Gastroesophageal sphincter (tissue), 4 donors: ENCODE measurements at regions not wholly inside any gene's neighbourhood (a gene's known extent, or its start where the extent isn't known, plus 50 kb on each side); places are given as distances from the start of the nearest gene placed in this dataset.
"Not testable (repeated sequence)": the region's sequence is repeated elsewhere in the genome, so short reads cannot be mapped to it uniquely, and the experiment has no call there.

ENCODE experiments used
- ATAC-seq: fragments of 150-250 bp; one replicate; pipeline ENCODE4 v1.9.1; 2016; ENCODE audit warnings: mild to moderate bottlenecking, moderate library complexity
- H3K27ac ChIP-seq, 4 donors: fragments of 200-600 bp; sonication (generic) in 3 of 4; 1 replicate in 3 of 4; 2 replicates in 1 of 4; pipeline ENCODE4 v1.5.1; 2016 to 2019
- H3K27me3 ChIP-seq: fragments of 200-600 bp; sonication (generic); one replicate; pipeline ENCODE4 v1.5.1; 2019
- H3K36me3 ChIP-seq, 2 donors: fragments of 200-600 bp; sonication (generic); one replicate each; pipeline ENCODE4 v1.5.1; 2019; ENCODE audit warnings: control low read depth in 1 of 2
- H3K4me1 ChIP-seq, 3 donors: fragments of 200-600 bp; sonication (generic); 1 replicate in 2 of 3; 2 replicates in 1 of 3; pipeline ENCODE4 v1.5.1; 2016 to 2019; ENCODE audit warnings: control low read depth in 2 of 3
- H3K4me3 ChIP-seq, 2 donors: fragments of 200-600 bp; sonication (generic); one replicate each; pipeline ENCODE4 v1.5.1; 2019; ENCODE audit warnings: mild to moderate bottlenecking in 1 of 2, moderate library complexity in 1 of 2
- H3K9me3 ChIP-seq, 3 donors: fragments of 200-600 bp; sonication (generic); one replicate each; pipeline ENCODE4 v1.5.1; 2017 to 2019; ENCODE audit warnings: control low read depth in 2 of 3
- CTCF ChIP-seq, 4 experiments: fragments of 200-600 bp in 2 of 4; fragments of 450-650 bp in 2 of 4; sonication (generic) in 1 of 4; IDR thresholded peaks; one replicate each; pipeline ENCODE4 v1.5.1; 2017 to 2019; ENCODE audit warnings: antibody characterized with exemption in 4 of 4, mild to moderate bottlenecking in 2 of 4, moderate library complexity in 2 of 4
- EP300 ChIP-seq: sonication (generic); formaldehyde crosslinking; IDR thresholded peaks from one replicate; pipeline ENCODE4 v1.6.1; 2017; ENCODE audit warnings: antibody characterized with exemption, mild to moderate bottlenecking
- POLR2A ChIP-seq, 2 donors: fragments of 450-650 bp; IDR thresholded peaks; one replicate each; pipeline ENCODE4 v1.6.1; 2017; ENCODE audit warnings: antibody characterized with exemption in 2 of 2, mild to moderate bottlenecking in 2 of 2, moderate library complexity in 1 of 2
- POLR2AphosphoS5 ChIP-seq: sonication (generic); formaldehyde crosslinking; IDR thresholded peaks from one replicate; pipeline ENCODE4 v1.6.1; 2017; ENCODE audit warnings: antibody characterized with exemption
- WGBS, 2 donors: methylation state at CpG; one replicate each; pipeline ENCODE4 v1.1.5; 2018; ENCODE audit warnings: low coverage in 1 of 2; 5-methylcytosine and 5-hydroxymethylcytosine counted together

- TF ChIP-seq POLR2AphosphoS5: peak; percentile 19
- no peak for TF ChIP-seq EP300
- Histone ChIP-seq H3K36me3 (no peaks in the 10 kb centered on the region), H3K9me3 (no peaks in the 10 kb centered on the region), H3K4me3 (no peak overlapping the region), H3K27ac (no peak overlapping the region), H3K27me3 (no peaks in the 10 kb centered on the region), H3K4me1 (peaks cover 0 to 6% (median 0%) of the 10 kb centered on the region in 3 donors)
- ATAC-seq: no peak
- 41 to 83% methylated on average over 2 to 3 of the region's 3 CpGs for WGBS, 2 donors
These were observed 251.4 kb upstream of the GAS1 start for GRCh38 chr9:87198716-87199115.

GRCh38 chr9:87199278-87199677 is 252.0 kb upstream of the GAS1 start:
- no peak for ATAC-seq

GRCh38 chr9:87199782-87200181 is 252.5 kb upstream of the GAS1 start:
- WGBS, 2 donors: 84 to 96% methylated on average over 3 to 4 of the region's 4 CpGs
- TF ChIP-seq EP300: no peak
- TF ChIP-seq CTCF (IDR thresholded peaks at IDR 0.05): no peak
- TF ChIP-seq POLR2A (IDR thresholded peaks at IDR 0.05): no peak
- no peak for TF ChIP-seq POLR2AphosphoS5

More at GRCh38 chr9:87199278-87199677, 252.0 kb upstream of the GAS1 start:
- TF ChIP-seq POLR2A (IDR thresholded peaks at IDR 0.05): no peak
- TF ChIP-seq POLR2AphosphoS5: no peak
- TF ChIP-seq CTCF (IDR thresholded peaks at IDR 0.05): no peak
- TF ChIP-seq EP300: no peak
- H3K4me1 ChIP-seq: peaks cover 0 to 4% (median 0%) of the 10 kb centered on the region in 3 donors
- no peaks in the 10 kb centered on the region for H3K36me3 ChIP-seq
- no peak overlapping the region for H3K27ac ChIP-seq
- H3K4me3 ChIP-seq: no peak overlapping the region
- no peaks in the 10 kb centered on the region for H3K27me3 ChIP-seq
- WGBS, 2 donors: 63 to 73% methylated on average over 3 to 5 of the region's 5 CpGs
- no peaks in the 10 kb centered on the region for H3K9me3 ChIP-seq

GRCh38 chr9:87201351-87201751 is 254.0 kb upstream of the GAS1 start:
- H3K4me3 ChIP-seq: no peak overlapping the region
- H3K9me3 ChIP-seq: no peaks in the 10 kb centered on the region
- no peak overlapping the region for H3K27ac ChIP-seq
- H3K4me1 ChIP-seq: no peaks in the 10 kb centered on the region
- ATAC-seq: no peak
- WGBS, 2 donors: 12 to 20% methylated on average over 3 to 4 of the region's 4 CpGs
- H3K27me3 ChIP-seq: no peaks in the 10 kb centered on the region
- no peaks in the 10 kb centered on the region for H3K36me3 ChIP-seq
- TF ChIP-seq POLR2AphosphoS5 (no peak), POLR2A (IDR thresholded peaks at IDR 0.05) (no peak), CTCF (IDR thresholded peaks at IDR 0.05) (no peak), EP300 (no peak)

More at GRCh38 chr9:87199782-87200181, 252.5 kb upstream of the GAS1 start:
- H3K27ac ChIP-seq: no peak overlapping the region
- H3K9me3 ChIP-seq: no peaks in the 10 kb centered on the region
- no peaks in the 10 kb centered on the region for H3K4me1 ChIP-seq
- H3K27me3 ChIP-seq: no peaks in the 10 kb centered on the region
- ATAC-seq: no peak
- H3K36me3 ChIP-seq: no peaks in the 10 kb centered on the region
- H3K4me3 ChIP-seq: no peak overlapping the region

- H3K4me1 ChIP-seq: no peaks in the 10 kb centered on the region
- no peaks in the 10 kb centered on the region for H3K9me3 ChIP-seq
- no peaks in the 10 kb centered on the region for H3K36me3 ChIP-seq
- H3K27ac ChIP-seq: no peak overlapping the region
- no peaks in the 10 kb centered on the region for H3K27me3 ChIP-seq
- no peak overlapping the region for H3K4me3 ChIP-seq
- no peak for ATAC-seq
- TF ChIP-seq POLR2A (IDR thresholded peaks at IDR 0.05) (no peak), POLR2AphosphoS5 (no peak), CTCF (IDR thresholded peaks at IDR 0.05) (no peak), EP300 (no peak)
- 64 to 72% methylated on average over 7 of the region's 7 CpGs for WGBS, 2 donors
These were observed 258.9 kb upstream of the GAS1 start for GRCh38 chr9:87206064-87206661.

DNA sequence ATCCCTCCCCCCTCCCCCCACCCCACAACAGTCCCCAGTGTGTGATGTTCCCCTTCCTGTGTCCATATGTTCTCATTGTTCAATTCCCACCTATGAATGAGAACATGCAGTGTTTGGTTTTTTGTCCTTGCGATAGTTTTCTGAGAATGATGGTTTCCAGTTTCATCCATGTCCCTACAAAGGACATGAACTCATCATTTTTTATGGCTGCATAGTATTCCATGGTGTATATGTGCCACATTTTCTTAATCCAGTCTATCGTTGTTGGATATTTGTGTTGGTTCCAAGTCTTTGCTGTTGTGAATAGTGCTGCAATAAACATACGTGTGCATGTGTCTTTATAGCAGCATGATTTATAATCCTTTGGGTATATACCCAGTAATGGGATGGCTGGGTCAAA is 263.4 kb upstream of the GAS1 start:
- not testable (repeated sequence) for H3K4me1 ChIP-seq, H3K27me3 ChIP-seq, H3K4me3 ChIP-seq, H3K9me3 ChIP-seq, H3K36me3 ChIP-seq, H3K27ac ChIP-seq, ATAC-seq
- WGBS, 2 donors: 95% methylated on average over 3 of the region's 3 CpGs; no CpG with 5 or more reads in 1 of the 2 donors
